Urothelium cell line (cell line): ENCODE measurements at regions not wholly inside any gene's neighbourhood (a gene's known extent, or its start where the extent isn't known, plus 50 kb on each side); places are given as distances from the start of the nearest gene placed in this dataset.

Source experiments
- DNase-seq: peaks from one replicate; pipeline ENCODE4 v3.0.0; 2011; ENCODE audit warnings: low spot score, mixed read lengths
- FAIRE-seq: peaks from 2 replicates; lab custom pipeline; 2011; peaks lifted over from hg19 to GRCh38; lab: Jason Lieb, UNC

DNA sequence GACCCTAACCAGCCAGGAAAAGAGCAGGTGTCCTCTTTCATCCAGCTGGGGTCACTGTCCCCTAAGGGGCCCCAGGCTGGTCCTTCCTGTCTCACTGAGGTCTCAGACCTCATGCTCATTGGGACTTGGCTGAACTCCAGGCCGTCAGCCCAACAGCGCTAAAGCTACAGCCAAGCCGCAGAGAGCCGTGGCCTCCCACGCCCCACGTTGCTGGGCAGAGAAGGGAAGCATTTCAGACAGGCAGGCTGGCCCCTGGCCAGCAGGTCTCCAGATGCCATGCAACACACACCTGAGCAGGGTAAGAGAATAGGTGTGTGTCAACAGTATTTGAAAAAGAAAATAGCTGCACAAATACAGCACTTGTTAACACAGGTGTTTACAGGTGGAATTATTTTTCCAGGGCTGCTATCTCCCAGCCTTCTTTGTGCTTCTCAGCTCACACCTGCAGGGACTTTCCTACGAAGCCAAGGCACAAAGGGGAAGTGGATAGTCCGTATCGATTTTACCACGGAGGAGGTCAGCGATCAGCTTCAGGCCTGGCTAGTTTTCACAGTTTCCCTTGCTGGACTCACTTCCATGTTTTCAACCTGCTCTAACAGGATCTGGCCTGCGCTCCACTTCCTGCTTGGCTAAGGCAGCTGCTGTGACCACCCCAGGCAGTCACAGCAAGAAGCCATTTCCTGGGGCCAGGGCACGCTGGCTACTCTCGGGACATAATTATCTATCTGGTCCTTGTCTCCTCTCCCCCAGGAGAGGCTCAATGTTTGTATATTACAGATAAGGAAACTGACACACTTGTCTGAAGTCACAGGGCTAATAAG lies 156.1 kb upstream of the ID2 start:
- DNase-seq (peak; percentile 72), FAIRE-seq (no peak)

DNA sequence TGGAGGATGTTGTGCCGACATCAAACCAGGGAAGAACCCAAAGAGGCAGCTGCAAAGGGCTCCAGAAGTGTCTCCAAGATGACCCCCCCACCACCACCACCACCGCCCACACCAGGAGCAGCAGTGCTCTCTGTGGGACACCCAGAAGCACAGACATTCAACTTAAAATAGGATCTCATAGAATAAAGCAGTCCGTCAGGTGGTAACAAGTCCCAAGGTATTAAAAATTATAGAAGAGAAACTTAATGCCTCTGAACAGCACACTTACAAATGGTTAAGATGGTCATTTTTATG lies 155.5 kb upstream of the ID2 start:
- no peak for FAIRE-seq
- no peak for DNase-seq

DNA sequence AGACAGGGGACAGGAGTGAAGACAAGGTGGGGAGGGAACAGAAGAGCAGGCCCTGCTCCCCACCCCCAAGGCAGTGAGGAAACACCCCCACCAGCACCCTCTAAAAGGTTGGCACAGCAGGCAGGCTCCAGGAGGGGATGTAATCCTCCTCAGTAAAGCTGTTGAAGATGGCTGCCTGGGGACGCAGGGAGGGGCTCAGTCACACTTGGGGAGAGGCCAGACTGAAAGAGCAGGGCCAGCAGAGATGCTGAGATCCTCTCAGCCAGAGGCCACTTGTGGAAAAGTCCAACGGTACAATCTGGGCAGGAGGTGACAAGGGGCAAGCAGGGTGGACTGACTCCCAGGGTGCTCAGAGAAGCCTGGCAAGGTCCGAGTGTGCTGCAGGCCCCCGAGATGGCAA lies 154.8 kb upstream of the ID2 start:
- FAIRE-seq (no peak), DNase-seq (no peak)

DNA sequence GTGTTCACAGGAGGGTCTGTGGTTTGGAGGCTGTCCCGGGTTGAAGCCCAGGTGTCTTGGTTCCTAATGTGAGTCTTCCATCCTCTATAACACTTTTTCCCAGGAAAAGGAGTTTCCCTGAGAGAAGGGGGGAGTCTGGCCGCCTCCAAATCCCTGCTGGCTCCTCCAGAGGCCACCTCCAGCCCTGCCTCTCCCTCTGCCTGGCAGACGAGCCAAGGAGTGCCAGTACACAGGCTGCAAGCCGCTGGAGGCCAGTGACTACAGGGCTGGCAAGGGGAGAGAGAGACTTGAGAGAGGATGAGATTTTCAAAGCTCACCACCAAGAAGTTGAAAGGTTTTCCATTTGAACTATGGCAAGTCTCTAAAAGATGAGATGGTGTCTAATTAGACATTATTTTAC lies 154.2 kb upstream of the ID2 start:
- no peak for FAIRE-seq
- DNase-seq = no peak

DNA sequence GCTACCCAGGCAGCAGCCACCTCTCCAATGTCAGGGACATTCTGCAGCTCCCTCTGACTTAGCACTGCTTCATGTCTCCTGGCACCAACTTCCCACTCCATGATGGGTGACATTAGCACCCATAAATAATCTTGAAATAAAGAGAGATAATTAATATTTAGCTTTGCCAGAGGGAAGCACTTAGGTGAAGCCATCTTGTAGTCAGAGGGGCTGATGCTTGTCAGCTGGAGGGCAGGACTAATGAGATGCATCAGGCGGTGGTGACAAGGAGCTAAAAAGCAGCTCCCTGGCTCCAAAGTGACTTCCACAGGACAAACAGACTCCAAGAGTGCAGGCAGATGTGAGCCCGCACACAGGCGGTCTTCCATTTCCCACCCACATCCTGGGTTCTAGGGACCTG lies 153.0 kb upstream of the ID2 start:
- no peak for DNase-seq
- FAIRE-seq = no peak

DNA sequence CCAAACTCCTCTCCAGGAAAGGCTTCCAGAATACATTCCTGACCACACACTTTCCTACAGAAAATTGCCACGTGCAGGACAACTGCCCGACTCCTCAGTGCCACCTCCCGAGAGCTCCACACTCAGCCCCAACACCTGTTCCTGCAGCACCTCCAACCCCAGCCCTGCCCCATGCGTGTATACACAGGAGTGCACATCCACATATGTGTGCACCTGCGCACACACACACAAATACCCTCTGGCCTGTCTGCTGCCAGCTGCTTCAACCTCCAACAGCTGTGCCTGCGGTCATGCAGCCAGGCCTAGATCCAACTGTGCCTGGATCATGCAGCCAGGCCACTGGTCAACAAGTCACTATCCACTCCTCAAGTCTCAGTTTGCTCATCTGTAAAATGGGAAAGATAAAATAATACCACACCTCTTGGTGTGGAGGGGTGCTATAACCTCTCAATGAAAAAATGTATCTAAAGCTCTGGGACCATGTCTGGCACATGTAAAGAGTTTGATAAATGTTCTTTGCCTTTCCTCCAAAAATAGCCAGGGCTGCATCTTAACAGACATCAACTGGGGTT lies 152.1 kb upstream of the ID2 start:
- no peak for DNase-seq
- no peak for FAIRE-seq

DNA sequence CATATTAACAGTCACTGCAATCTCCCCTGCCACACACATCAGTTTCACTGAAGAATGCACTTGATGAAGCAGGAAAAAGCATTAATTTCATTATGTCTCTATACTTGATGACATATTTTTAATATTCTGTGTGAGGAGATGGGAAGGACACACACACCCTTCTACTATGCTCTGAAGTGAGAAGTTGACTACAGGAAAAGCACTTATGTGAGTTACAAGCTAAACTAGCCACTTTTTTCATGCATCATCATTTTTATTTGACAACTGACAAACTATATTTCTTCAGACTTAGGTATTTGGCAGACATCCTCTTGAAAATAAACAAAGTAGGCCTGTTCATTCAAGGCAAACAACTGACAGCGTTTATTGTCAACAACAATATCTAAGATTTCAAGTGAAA lies 150.4 kb upstream of the ID2 start:
- FAIRE-seq = no peak

DNA sequence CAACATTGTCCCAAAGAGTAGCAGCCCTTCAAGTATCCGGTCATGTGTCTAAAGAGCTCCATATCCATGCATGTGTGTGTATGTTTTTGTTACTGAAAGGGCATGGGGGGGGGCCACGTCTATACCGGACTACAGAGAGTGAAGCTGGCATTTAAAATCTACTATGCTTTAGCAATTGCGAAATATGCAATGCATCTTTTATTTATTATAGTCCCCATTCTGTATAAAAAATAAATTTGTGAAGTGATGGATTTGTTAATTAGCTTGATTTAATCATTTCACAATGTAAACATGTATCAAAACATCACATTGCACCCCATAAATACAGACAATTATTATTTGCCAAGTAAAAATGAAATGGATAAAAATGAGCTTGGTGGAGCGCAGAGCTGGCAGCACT lies 149.4 kb upstream of the ID2 start:
- DNase-seq = no peak
- no peak for FAIRE-seq

More for the DNA sequence above, 150.4 kb upstream of the ID2 start:
- DNase-seq = no peak

DNA sequence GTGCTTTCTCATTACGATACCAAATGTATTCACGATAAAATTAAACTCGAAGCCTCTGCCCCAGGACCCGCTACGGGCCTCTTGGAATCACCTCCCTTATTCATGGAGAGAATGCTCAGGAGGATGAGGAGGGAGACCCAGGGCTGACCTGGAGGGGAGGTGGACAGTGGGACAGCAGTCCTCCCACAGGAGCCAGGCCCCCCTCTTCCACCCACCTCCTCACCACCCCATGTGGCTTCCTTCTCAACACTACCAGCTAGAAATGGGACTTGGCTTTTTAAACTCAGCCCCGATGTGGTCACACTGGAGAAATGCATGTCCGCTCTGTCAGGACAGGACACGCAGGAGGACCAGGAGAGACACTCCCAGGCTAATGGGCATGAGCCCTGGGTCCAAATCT lies 147.9 kb upstream of the ID2 start:
- no peak for DNase-seq
- FAIRE-seq = no peak

DNA sequence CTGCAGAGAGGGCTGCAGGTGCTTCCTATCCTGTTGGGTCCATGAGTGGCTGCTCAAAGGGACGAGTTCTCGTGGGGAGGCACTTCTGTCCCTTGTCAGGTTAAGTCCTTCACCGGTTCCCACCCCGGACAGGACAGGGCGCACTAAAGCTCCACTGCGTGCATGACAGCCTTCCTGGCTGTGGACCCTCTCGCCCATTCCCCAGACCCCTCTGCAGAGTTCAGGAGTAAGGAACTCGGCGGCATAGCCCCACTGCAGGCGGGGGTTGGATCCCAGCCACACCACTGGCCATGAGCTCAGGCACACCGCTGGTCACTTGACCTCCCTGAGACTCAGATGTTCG lies 147.5 kb upstream of the ID2 start:
- FAIRE-seq (no peak), DNase-seq (no peak)

DNA sequence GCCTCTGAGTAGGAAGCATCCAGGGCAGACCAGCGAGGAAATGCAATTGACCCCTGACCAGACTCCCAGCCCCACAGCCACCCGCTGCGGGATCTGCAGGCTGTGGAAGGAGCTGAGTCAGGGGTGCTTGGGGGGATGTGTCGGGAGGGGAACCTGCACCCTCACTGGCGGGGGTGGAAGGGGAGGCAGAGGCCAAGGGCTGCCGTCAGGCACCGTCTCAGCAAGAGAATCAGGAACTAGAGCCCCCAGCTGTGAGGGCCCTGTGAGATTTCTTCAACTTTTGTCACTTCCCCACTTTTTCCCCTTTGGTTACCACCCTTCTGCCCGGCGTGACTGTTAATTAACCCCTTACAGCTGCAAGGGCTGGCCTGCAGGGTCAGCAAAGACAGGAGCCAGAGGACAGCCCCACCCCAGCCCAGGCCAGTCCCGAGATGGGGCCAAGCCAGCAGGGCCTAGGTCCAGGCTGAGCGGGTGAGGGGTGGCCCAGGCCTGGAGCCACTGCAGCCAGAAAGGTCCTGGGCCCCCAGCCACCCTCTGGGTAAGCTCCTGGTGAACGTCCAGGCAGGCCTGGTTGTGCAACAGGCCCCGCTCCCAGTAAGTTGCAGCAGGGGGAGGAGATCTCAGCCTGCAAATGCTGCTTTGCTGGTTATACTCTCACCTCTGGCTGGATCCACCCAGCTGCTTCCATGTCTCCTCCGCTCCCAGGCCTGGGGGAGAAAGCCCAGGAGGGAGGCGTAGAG lies 147.0 kb upstream of the ID2 start:
- DNase-seq (no peak), FAIRE-seq (no peak)

DNA sequence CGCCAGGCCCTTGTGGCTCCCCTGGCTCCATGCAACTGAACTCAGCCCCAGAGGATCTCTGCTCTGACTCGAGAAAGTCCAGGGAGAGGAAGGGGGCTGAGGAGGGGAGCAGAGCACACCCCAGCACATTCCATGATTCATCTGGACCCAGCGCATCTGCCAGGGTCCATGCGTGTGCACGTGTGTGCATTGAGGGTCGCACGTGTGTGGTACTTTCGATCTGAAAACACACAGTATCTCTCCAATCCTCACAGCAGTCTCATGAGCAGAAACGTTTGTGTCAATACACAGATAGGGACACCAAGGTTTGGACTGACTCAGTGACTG lies 146.4 kb upstream of the ID2 start:
- FAIRE-seq (no peak), DNase-seq (no peak)

DNA sequence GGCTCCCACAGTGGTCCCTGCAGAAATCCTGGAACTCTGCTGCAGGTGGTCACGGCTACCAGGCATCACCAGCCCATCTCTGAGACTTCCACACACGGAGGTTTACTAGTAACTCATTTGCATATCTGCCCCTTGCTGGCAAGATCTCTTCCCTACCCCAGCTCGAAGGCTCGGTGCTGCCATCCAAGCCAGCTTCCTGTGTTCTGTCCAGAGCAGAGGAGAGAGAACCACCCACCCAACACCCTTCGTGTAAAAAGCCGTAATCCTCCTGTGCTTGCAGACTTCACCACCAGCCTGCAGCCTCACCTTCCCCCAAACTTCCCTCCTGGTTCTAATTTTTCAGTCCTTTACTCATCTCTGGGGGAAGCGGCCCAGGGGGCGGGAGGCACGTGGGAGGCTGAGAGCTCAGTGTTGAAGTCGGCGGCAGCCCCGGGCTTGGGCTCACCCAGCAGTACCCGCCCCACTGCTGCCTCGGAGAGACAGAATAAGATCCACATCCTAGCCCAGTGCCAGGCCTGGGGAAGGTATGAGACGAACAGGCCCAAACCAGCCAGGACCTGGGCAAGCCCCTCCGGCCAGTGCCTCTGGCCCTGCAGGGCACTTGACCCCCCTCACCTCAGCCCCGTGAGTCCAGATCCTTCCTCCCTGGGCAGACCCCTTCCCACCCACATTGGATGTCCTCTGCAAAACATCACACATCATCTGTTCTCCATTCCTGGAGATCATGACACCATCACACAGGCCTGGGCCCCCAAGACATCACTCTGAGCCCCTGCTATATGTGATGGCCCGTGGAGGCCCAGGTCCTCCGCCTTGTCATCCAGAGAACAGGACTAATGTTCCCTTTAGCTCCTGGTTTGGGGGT lies 145.8 kb upstream of the ID2 start:
- FAIRE-seq = no peak
- DNase-seq = no peak

DNA sequence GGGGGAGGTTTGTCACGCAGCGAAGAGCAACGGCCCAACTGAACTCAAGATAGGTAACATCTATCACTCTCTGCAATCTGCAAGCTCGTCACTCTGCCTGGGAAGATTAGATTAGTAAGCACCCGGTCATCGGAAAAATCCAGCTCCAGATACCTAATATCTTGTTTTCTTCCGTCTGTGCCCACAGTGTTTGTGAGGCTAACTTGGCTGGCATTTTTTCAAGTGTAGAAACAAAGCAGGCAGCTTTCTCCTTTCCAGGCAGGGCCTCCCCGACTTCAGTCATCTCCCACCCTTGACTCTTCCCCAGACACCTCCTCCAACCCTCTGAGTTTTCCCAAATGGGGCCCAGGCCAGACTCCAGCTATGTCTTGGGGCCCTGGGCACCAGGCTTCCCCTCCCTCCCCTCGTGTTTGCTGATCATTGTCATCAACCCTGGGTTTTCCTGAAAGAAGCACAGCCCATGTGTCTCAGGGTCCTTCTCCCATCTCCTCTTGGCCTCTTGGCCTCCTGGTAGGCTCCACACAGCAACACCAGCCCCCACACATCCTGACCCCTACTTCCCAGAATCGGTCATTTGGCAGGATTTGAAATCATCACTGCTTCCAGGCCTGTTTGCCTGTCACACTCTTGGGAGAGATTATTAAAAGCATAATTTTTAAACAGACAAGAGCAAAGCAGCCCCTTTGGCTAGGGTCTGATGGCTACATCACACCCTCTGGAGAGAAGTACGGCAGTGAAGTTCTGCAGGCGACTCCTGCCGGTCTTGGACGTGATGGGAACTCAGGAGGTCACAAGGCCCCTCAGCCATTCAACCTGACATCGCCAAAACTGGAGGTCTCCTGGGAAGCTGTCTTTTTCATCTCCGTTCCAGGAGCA lies 144.9 kb upstream of the ID2 start:
- no peak for FAIRE-seq

DNA sequence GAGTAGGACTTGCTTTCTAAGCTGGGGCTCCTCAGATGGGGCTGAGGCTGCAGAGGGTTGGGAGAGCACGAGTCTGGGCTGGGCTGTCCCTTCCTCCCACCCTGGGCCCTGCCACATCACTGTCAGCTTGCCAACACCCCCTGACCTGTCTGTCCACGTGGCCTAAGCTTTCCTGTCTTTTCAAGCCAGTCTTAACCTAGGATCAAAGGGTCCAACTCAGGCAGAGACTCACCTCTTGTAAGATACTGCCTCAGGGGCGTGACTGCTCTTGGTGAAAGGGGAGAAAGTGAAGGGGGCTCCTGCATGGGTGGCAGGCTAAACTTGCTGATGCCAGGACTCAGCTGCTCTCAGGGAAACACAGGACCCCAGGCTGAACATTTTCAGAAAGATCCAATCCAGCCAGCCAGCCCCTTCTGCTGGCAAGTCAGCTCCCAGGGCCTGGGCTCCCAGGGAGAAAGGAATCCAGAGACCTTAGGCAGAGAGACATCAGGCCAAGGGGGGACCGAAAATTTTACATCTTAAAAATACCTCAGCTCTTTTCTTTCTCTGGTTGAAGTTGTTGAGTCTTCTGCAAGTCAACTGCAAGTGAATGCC lies 144.2 kb upstream of the ID2 start:
- FAIRE-seq (no peak), DNase-seq (no peak)

More for the DNA sequence above, 144.9 kb upstream of the ID2 start:
- DNase-seq = no peak

DNA sequence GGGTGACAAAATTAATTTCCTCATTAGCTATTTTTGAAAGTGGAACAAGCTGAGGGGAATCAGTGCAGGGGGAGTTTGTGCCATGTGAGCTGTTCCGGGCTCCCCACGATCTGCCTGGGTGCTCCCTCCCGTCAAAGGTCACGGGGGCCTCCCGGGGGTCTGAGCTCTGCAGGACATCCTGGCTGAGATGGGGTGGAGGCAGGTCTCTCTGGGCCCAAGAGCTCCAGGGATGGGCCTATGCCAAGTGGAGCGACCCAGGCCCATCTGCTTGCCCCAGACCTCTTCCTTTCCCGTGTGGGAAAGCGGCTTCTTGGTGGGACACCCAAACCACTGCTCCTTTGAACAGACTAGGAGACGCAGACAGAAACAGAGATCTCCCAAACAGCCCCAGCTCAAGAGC lies 143.3 kb upstream of the ID2 start:
- FAIRE-seq = no peak
- no peak for DNase-seq

DNA sequence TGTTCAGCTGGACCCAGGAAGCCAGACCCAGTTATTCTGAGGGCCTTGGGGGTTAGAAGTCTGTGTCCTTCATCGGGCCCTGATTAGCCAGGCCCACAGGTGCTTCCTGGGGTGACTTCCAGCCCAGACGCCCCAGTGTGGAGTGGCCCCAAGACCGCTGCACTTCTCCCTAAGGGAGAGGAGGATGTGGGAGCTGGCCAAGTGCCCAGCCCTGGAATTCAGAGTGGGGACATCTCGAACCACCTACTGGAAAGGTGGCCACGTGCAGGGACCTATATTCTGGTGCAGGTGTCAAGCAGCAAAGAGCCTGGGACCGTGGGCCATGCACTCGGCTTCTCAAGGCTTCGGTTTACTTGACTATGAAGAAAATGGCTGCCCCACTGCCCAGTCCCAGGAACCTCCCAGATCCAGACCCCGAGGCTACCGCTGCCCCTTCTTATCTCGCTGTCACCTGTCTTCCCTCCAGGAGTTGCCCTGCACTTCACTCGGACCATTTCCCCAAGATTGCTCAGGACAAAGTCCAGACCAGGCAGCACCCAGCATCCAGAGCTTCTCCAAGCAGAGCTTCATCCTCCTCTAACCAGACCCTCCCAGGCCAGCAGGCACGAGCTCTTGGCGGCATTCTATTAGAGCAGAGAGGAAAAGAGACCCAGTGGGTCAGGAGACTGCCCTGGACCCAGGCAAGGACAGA lies 142.8 kb upstream of the ID2 start:
- DNase-seq (no peak), FAIRE-seq (no peak)

DNA sequence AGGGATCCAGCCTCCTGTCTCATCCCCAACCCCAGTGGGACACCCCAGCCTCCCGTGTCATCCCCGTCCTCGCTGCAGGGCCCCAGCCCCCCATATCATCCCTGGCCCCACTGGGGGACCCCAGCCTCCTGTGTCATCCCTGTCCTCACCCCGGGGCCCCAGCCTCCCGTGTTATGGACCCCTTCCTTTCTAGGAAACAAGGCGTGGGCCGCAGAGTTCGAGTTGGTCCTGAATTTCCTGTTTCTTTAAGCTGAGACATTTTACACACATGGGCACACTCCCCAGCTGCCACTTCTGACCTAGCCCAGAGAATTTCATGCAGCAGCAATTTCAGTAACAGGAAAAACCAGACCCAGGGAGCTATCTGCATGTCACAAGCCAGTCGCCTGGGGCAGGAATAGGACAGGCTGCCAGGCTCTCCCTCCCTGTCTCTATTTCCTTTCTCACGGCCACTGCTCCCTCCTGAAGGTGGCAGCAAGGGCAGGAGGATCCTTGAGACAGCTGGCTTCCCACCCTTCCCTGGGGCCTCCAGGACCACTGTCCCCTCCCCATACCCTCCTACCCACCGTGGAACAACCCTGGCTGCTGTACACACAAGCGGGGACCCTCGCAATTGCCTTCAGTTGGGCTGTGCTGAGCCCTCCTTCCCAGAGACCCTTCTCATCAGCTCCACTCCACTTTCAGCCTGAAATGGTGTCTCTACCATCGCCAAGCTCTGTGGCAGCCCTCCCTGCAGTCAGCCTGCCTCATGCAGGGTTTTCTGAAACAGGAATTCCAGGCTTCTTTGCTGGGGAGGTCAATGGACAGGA lies 141.9 kb upstream of the ID2 start:
- DNase-seq (no peak), FAIRE-seq (no peak)

DNA sequence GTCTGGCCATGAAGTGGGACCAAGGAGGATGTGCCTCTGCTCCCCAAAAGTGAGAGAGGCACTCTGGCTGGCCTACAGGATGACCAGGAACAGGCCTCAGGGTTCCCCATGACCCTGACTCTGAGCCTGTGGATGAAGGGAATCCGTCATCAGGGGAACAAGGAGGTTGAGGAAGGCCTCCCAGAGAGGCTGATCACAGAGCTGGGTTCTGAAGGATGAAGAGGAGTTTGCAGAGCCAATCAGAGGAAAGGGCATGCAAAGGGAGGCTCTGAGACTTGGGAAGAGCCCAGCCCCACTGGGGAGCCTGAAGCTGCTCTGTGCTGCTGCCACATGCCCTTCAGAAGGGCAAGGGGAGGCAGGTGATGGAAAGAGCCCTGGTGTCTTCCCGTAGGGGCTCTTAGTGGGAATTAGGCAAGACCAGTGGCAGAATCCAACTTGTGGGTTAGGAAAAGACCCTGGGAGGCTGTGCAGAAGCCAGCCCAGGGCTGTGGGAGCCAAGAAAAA lies 141.3 kb upstream of the ID2 start:
- FAIRE-seq = no peak
- no peak for DNase-seq
